ENCODE measurements at regions not wholly inside any gene's neighbourhood (a gene's known extent, or its start where the extent isn't known, plus 50 kb on each side); places are given as distances from the start of the nearest gene placed in this dataset.

GRCh38 chr10:3689871-3690510 lies 95.0 kb downstream of the KLF6 start:
- DNase-seq = no peak

- no peak for DNase-seq
Measured at GRCh38 chr10:3687510-3688081, 97.4 kb downstream of the KLF6 start.

GRCh38 chr10:3685384-3685783 lies 99.6 kb downstream of the KLF6 start:
- DNase-seq = no peak

- no peak for DNase-seq
Measured at GRCh38 chr10:3684891-3685290, 100.1 kb downstream of the KLF6 start.

- DNase-seq = no peak
Measured at GRCh38 chr10:3683560-3683959, 101.4 kb downstream of the KLF6 start.

- DNase-seq = no peak
Measured at GRCh38 chr10:3682745-3683144, 102.3 kb downstream of the KLF6 start.

DNA sequence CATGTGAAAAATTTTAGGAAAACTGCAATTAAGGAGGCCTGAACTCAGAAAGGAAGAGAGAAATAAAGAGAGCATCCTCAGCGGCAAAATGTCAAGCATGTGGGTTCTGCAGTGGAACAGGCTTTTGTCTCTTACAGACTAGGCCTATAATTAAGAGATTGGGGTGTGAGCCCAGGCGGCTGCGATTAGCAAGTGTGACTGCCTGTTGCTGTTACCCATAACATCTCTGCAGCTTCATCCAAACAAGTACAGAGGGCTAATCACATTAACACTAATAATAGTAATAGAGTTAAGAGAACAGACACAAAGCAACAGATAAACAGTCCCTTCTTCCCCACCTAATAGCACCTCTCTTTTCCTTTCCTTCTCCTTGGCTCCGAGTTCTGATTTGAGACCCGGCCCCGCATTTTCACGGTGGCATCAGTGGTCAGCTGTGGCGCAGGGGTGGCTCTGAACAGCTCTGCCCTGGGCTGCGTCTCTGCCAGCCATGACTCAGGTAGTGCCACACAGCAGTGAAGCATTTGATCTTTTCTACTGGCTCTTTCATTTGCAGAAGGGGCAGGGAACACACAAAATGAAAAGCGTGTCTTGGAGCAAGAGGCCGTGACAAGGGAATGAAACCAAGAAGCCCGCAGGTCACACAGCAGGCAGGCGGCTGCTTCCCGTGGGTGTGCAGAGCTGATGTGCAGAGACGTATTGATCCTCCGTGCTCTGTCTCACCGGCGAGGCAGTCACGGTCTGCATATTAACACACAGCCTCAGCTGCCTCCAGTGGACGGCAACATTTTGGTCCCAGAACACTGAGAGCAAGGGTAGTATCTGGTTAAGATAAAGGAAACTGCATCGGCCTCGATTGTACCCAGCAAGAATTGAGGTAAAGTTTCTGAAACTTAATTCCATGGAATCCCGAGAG lies 103.1 kb downstream of the KLF6 start:
- no peak for DNase-seq

DNA sequence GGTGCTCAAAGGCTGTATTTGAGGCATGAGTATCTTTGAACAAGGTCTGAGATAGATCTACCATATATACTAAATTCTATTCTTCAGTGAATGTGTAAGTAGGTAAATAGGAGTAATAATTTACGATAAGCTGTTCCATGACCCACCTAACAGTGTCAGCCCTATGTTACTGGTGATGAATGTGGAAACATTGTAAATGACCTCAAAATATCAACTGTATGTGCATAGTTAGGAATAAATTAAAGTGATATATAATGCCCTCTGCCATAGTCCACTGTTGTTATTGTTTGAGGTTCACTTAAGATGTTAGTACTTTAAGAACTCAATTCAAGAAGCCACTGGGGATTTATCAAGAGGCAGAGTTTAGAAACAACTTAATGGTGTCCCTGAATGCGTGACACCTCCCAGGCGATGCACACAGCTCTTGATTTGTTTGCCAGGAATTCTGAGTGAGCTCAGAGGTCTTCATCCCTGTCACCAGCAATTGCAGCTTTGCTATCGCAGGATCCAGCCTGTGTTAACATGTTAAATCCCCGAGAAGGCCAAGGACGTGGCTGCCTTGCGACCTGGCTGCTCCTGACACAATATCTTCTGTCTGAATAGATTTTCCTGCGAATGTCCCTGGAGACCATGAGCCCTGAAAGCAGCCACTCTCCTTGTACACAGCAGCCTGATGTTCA lies 104.9 kb downstream of the KLF6 start:
- DNase-seq = no peak

GRCh38 chr10:3678629-3679227 lies 106.3 kb downstream of the KLF6 start:
- no peak for DNase-seq

GRCh38 chr10:3676564-3676963 lies 108.4 kb downstream of the KLF6 start:
- DNase-seq = no peak

DNA sequence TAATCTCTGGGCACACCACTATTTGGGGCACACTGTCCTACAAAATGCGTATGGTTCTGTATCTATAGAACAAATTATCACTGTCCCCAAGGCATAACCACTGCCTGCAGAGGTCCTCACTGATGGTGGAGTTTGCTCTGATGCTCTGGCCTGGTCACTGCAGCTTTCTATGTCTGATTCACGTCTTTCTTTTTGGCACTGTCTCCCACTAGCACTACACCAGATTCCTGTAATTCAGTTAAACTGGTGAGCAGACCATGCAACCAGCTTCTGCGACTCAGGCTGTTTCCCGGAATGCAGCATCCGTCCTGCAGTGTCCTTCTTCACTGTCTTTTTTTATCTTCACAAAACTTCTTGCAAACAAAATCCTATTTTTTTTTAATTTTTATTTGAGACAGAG lies 112.8 kb downstream of the KLF6 start:
- DNase-seq = no peak

DNA sequence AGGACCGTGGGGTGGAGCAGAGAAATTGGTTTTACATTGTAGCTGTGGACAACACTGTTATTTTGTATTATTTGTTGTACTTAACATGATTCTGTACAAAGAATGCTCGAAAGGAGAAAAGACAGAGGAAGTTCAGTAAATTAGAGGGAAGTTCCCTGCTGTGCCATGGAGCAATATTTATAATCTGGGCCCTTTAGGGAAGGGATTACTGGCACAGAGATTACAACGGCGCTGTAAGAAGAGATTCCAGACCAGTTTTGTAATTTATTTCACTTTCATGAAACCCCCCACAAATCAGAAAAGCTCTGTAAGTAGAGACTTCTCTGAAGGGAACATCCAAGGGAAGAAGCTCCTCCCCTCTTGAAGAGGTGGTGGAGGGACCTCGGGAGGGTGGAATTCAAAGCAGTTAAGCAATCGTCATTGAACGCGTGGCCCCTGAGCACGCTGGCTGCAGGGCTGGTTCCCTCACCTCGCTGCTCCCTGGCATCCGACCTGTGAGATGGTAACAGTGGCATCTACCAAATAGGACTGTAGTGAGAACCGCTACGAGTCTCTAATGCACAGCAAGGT lies 113.5 kb downstream of the KLF6 start:
- DNase-seq = no peak

DNA sequence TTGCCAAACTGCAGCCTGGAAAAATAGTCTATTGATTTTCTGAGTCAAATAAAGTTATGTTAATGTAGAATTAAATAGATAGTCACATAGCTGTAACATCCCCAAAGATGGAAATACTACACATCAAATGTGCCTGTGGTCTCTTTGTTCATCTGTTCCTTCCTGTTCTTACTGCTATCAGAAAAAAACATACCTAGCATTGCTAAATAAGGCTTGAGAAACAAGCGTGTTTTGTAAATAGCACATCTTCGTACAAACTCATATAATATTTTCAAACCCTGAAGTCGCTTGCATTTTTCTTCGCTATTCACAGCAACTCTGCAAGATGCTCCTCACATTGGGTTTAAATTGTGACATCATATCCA lies 116.1 kb downstream of the KLF6 start:
- no peak for DNase-seq

- no peak for DNase-seq
Measured at GRCh38 chr10:3668276-3668965, 116.6 kb downstream of the KLF6 start.

DNA sequence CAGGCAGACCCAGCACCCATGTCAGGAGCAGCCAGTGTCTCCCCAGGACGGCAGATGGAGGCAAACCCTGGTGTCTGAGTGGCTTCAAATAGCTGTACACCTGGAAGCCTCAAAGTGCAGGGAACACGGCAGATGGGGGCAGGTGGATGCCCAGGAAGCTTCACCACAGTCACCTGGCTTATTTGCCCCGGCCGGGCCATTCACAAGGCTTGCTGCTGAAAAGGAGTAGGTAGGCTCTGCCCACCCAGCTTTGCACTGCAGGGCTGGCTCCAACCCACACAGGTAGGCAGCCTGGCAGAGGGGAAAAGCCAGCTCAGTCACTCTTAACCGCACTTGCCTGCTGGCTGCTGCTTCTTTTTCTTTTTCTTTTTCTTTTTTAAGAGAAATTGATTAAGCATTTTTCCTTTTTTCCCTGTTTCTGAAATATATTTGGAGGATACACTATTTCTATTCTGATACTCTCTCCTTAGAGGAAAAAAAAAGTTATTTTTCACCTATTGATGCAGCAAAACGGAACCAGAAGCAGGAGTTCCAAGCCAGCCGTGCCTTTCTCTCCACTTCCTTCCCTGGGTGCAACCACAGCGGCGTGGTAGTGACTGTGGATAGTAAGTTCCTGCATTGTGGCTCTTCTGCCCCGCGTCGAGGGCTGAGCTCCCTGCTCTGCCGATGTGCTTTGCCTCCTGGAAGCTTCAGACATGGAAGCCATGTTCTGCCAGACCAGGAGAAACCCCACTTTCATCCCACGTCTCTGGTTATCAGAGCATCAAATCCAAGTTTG lies 118.3 kb downstream of the KLF6 start:
- DNase-seq = peak; percentile 63

DNA sequence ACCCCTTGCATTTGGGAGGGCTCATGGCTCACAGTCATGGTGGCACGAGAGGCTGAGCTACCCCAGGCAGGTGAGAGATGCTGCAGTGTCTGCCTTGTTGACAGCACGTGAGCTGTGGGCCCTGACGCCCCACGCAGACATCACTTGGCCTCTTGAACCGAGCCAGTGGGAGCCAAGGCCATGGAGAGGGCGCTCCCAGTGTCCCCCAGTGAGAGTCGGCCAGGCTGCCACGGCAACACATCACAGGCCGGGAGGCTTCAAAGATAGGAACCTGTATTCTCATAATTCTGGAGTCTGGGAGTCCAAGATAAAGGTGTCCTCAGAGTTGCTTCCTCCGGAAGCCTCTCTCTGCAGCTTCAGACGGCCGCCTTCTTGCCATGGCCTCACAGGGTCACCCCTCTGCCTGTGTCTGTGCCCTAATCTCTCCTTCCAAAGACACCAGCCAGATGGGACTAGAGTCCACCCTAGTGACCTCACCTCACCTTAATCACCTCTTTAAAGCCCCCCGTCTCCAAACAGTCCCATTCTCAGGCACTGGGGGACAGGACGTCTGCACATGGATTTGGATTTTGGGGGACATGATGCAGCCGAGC lies 119.6 kb downstream of the KLF6 start:
- no peak for DNase-seq

DNA sequence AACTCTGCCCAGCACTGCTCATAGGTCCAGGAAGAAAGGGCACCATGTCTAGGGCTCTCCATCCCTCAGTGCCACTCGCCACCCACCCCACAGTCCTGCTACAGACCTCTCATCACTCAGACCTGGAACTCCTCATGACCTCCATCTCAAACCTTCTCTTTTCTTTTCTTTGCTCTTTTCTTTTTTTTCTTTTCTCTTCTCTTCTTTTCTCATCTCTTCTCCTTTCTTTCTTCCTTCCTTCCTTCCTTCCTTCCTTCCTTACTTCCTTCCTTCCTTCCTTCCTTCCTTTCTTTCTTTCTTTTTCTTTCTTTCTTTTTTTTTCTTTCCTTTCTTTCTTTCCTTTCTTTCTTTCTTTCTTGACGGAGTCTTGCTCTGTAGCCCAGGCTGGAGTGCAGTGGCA lies 122.2 kb downstream of the KLF6 start:
- no peak for DNase-seq

- no peak for DNase-seq
Measured at GRCh38 chr10:3661271-3661670, 123.7 kb downstream of the KLF6 start.

- no peak for DNase-seq
Measured at GRCh38 chr10:3660753-3661152, 124.3 kb downstream of the KLF6 start.

DNA sequence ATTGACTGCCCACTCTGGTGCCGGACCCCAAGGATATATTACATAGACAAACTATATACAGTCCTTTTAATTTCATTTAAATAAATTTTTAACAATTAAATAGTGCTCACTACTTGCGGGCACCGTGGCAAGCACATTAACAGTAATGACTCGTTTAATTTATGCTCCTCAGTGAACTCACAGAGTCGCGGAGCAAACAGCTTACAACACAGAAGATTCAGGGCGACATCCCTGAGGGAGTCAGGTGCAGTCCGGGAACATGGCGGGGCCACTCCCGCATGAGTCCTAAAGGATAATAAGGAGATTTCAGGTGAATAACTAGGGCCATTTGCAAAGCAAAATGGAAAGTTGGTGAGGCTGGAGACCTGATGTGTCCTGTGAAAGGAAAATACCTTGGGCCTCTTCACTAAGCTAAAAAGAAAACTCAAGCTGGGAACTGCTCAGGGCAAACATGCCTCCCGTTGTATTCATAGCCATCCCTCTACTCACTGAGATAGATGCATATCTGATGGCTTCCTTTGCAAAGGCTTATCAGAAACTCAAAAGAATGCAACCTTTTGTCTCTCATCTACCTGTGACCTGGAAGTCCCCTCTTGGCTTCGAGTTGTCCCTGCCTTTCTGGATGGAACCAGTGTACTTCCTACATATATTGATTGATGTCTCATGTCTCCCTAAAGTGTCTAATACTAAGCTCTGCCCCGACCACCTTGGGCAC lies 125.6 kb downstream of the KLF6 start:
- DNase-seq = no peak
